ENCODE measurements at regions not wholly inside any gene's neighbourhood (a gene's known extent, or its start where the extent isn't known, plus 50 kb on each side); places are given as distances from the start of the nearest gene placed in this dataset.

- TF ChIP-seq CTCF (conservative IDR thresholded peaks at IDR 0.05; ENCODE audit: low read depth, low read length) (no peak), EZH2 (IDR thresholded peaks at IDR 0.05; ENCODE audit: low read length, unreplicated experiment) (no peak), EZH2phosphoT487 (IDR thresholded peaks at IDR 0.05; ENCODE audit: borderline replicate concordance, low read length) (no peak)
Measured at GRCh38 chr5:158463938-158464337, 605.0 kb upstream of the CLINT1 start.

Measured in PC-3 (cell line).